Lung microvascular endothelial cell (primary cell): ENCODE measurements at regions not wholly inside any gene's neighbourhood (a gene's known extent, or its start where the extent isn't known, plus 50 kb on each side); places are given as distances from the start of the nearest gene placed in this dataset.

Experiments
- DNase-seq, 2 donors: peaks; one replicate each; pipeline versions ENCODE4 v3.0.0 to v3.0.0-alpha.2; 2010; ENCODE audit warnings: low read depth in 2 of 2

- DNase-seq: no peak
These were observed 481.9 kb upstream of the SETBP1 start for GRCh38 chr18:44198612-44199284.

GRCh38 chr18:44213293-44213692 is 467.4 kb upstream of the SETBP1 start:
- no peak for DNase-seq

GRCh38 chr18:44214396-44214795 is 466.3 kb upstream of the SETBP1 start:
- DNase-seq: no peak

GRCh38 chr18:44216169-44216568 is 464.5 kb upstream of the SETBP1 start:
- no peak for DNase-seq

GRCh38 chr18:44227501-44227900 is 453.2 kb upstream of the SETBP1 start:
- no peak for DNase-seq

- DNase-seq: peak; percentile 15 to 36
These were observed 451.0 kb upstream of the SETBP1 start for GRCh38 chr18:44229693-44230108.

- no peak for DNase-seq
These were observed 448.8 kb upstream of the SETBP1 start for GRCh38 chr18:44231936-44232335.

- no peak for DNase-seq
These were observed 448.2 kb upstream of the SETBP1 start for GRCh38 chr18:44232500-44232899.

- no peak for DNase-seq
These were observed 442.2 kb upstream of the SETBP1 start for GRCh38 chr18:44238454-44238853.

- DNase-seq: no peak
These were observed 441.8 kb upstream of the SETBP1 start for GRCh38 chr18:44238911-44239310.

- DNase-seq: no peak
These were observed 439.7 kb upstream of the SETBP1 start for GRCh38 chr18:44241020-44241419.

- DNase-seq: no peak
These were observed 435.7 kb upstream of the SETBP1 start for GRCh38 chr18:44245019-44245418.

GRCh38 chr18:44246001-44246400 is 434.7 kb upstream of the SETBP1 start:
- peak; percentile 1 for DNase-seq

- DNase-seq: no peak
These were observed 422.6 kb upstream of the SETBP1 start for GRCh38 chr18:44258086-44258485.

- no peak for DNase-seq
These were observed 422.1 kb upstream of the SETBP1 start for GRCh38 chr18:44258576-44258975.

- no peak for DNase-seq
These were observed 421.1 kb upstream of the SETBP1 start for GRCh38 chr18:44259610-44260009.

- no peak for DNase-seq
These were observed 415.3 kb upstream of the SETBP1 start for GRCh38 chr18:44265437-44265836.

- no peak for DNase-seq
These were observed 407.4 kb upstream of the SETBP1 start for GRCh38 chr18:44273298-44273697.

GRCh38 chr18:44280479-44280878 is 400.2 kb upstream of the SETBP1 start:
- DNase-seq: peak in 1 of 2 donors; percentile 1

GRCh38 chr18:44286049-44286448 is 394.6 kb upstream of the SETBP1 start:
- peak in 1 of 2 donors; percentile 48 for DNase-seq

- DNase-seq: peak in 1 of 2 donors; percentile 34
These were observed 390.2 kb upstream of the SETBP1 start for GRCh38 chr18:44290366-44290977.

- DNase-seq: no peak
These were observed 382.1 kb upstream of the SETBP1 start for GRCh38 chr18:44298566-44298965.

- peak; percentile 54 to 67 for DNase-seq
These were observed 371.5 kb upstream of the SETBP1 start for GRCh38 chr18:44309185-44309584.
